ENCODE measurements at regions not wholly inside any gene's neighbourhood (a gene's known extent, or its start where the extent isn't known, plus 50 kb on each side); places are given as distances from the start of the nearest gene placed in this dataset.

DNA sequence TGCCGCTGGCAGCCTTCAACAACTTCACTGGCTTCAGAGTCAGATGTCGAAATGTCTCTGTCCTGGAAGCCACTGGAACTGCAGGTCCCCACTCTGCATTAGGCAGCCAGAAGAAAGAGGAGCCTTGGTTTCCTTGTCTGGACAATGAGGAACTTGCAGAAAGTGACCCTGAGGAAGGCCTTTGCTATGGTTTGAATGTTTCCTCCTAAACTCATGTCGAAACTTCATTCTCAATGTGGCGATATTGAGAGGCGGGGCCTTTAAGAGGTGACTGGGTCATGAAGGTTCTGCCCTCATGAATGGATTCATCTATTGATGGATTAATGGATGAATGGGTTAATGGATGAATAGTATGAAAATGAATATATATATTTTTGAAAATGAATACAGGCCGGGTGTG is 61.6 kb upstream of the GPR26 start:
- DNase-seq (ENCODE audit: low read depth, low spot score) = no peak

DNA sequence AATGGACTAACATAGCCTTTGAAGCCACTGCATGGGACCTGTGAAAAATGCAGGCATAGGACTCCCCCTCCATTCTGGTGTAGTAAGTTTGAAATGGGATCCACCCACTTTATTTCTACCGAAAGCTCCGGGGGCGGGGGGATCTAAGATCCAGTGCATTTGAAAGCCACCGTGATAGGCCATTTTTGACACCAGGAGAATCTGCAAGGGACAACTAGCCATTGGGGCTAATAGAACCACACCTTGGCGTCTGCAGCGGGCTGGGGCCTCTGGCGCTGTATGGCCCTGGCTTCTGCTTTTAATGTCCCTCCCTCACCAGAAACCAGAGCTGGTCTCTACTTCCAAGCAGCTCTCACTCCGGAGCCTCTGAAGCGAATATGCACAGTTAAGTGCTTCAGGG is 60.1 kb upstream of the GPR26 start:
- DNase-seq (ENCODE audit: low read depth, low spot score) = no peak

DNA sequence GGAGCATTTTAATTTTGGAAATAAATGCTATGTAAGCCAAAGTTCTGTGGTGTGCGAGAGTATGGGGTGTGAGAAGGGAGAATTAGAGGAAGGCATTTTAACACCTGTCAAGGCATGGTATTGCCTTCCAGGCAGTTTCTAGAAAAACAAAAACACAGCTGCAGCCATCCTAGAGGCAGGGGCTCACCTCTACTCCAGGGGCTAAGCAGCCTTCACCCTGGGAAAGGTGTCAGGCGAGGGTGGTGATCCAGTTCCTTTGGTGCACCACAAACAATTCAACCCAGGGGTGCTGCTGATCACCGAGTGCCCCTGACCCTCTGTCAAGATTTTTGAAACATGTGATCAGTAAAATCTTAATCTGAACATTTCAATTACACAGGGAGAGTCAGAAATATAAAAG is 59.2 kb upstream of the GPR26 start:
- DNase-seq (ENCODE audit: low read depth, low spot score) = no peak

DNA sequence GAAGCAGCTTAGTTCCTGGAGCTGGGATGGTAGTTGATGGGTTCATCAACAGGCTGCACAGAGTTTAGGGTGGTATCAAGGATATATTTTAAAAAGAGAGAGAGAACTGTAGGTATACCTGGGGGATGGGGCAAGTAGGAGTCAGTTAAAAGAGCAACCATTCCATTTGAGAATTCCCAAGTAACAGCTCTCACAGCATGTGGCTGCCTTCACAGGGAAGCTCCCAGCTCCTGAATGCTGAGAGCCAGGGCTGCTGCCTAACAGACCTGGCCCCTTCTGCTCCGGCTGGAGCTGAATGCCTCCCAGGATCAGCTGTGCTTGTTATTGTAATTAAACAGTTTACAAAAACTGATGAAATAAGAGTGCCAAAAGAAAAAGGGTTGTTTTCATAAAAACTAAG is 58.8 kb upstream of the GPR26 start:
- no peak for DNase-seq (ENCODE audit: low read depth, low spot score)

DNA sequence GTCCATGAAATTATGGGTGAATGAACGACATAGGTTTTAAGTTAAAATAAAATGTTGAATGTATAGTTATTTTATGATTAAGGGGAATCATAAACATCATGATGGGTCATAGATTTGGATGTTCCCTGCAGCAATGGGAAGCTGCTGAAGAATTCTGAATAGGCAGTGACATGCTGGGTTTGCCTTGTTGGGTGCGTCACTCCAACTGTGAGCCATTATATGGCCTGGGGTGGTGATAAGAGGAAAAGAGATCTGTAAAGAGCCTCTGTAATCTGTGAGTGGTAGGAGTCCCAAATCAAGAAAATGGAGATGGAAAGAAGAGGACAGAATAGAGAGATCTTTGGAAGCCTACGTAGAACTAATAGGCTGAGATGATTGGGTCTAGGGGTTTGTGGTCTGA is 58.1 kb upstream of the GPR26 start:
- no peak for DNase-seq (ENCODE audit: low read depth, low spot score)

DNA sequence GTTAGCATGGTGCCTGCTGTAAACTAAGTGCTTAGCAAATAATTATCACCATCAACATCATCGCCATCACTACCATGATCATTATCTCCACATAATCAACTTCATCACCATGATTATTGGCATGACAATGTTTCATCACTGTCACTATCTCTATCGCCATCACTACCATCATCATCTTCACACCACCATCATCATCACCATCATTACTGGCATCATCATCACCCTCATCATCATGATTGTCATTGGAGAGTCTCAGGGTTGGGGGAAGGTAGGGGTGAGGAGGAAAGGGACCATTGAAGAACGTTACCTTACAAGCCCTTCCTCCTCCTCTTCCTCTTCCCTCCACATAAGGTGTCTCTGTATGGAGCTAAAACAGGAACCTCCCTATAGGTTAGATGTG is 54.9 kb upstream of the GPR26 start:
- DNase-seq (ENCODE audit: low read depth, low spot score) = no peak

DNA sequence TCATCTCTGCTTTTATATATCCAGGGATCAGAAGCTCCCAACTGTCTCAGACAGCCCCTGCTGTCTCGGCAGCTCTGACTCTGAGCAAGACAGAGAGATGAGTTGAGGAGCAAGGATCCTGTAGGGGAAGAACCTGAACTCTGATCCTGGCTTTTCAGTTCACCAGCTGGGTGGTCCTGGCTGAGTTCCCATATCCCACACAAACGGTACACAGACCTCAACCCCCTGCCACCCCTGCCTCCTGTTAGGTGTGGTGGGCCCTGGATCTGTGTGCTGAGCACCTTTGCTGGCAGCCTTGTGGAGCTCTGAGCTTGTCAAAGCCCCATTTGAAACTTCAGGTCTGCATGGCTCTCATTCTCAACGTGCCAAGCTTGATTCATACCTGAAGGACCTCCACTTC is 54.3 kb upstream of the GPR26 start:
- no peak for DNase-seq (ENCODE audit: low read depth, low spot score)

DNA sequence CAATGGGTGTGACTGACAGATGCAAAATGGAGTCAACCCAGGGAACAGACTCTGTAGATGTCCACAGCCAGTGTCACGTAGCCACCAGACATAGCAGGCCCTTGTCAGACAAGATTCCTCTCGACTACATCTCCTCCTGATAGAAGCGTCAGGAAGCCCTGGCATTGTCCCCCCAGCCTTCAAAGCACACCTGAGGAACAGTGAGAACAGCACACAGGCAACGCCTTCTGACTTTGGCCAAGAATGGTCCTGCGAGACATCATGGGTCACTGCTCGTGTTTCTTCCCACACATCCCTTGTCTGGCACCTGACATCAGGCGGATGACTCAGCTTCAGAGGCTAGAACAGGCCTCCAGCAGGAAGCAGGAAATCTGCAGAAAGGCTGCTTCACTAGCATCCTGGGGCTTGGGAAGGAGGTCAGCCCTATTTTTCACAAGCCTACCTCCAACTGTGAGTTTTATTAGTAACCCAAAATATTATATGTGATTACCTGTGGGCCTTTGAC is 52.8 kb upstream of the GPR26 start:
- DNase-seq (ENCODE audit: low read depth, low spot score) = no peak

DNA sequence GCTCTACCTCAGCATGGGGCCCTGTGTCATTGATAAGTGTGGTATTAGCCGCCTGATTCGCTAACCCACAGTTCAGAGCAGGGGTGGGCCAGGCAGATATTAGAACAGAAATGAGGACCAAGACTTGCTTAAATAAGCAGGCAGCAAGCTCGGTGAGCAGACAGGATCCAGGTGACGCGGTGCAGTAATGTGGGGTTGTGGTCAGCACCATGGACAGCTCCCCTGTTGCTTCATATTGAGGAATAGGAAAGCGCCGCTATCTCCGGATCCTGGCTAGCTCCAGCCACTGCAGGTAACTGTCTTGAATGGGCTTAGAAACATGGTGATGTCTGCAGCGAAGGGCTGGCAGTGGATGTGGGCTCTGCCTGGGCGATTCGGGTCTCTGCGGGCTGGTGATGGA is 51.3 kb upstream of the GPR26 start:
- peak; percentile 79 for DNase-seq (ENCODE audit: low read depth, low spot score)
